HG02884 (cell line): ENCODE measurements at regions not wholly inside any gene's neighbourhood (a gene's known extent, or its start where the extent isn't known, plus 50 kb on each side); places are given as distances from the start of the nearest gene placed in this dataset.
"Not testable (repeated sequence)": the region's sequence is repeated elsewhere in the genome, so short reads cannot be mapped to it uniquely, and the experiment has no call there.

Source experiments
- ATAC-seq: cut with Tn5 transposase; IDR thresholded peaks from one replicate; pipeline ENCODE4 v1.9.1; 2021; ENCODE audit warnings: mild to moderate bottlenecking, moderate library complexity; ENCODE audit not compliant: unreplicated experiment

DNA sequence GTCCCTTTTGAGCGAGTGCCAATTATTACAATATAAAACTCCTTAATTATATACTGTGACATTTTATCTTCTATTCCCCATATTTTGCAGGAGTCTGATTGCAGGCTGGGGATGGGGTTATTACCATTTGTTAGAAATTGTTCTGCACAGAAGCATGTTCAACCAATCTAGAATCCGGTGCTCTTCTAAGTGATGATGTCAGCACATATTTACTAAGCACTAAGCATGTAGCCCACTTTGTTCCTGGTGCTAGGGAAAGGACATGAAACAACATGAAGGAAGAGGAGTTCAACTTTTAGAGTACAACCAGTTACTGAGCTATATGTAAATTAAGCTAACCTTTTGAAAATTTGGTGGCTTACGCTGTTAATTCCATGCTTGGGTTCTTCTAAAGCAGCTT is 52.8 kb upstream of the IL1RAPL2 start:
- no peak for ATAC-seq

DNA sequence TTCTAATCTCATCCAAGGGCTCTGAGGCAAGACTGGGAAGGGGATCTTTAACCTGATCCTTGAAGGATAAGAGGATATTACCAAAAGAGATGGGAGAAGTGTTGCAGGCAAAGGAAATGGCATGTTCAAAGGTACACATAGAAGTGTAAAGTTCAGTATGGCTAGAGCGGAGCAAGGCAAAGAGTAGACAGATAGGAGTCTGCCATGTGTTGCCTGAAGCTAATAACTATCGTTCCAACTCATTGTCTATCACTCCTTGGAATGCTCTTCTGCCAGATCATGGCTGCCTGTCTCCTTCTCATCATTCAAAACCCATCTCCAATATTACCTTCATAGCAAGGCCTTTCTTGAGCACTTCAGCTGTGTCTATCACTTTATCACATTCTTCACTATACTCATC is 55.2 kb upstream of the IL1RAPL2 start:
- ATAC-seq = no peak

DNA sequence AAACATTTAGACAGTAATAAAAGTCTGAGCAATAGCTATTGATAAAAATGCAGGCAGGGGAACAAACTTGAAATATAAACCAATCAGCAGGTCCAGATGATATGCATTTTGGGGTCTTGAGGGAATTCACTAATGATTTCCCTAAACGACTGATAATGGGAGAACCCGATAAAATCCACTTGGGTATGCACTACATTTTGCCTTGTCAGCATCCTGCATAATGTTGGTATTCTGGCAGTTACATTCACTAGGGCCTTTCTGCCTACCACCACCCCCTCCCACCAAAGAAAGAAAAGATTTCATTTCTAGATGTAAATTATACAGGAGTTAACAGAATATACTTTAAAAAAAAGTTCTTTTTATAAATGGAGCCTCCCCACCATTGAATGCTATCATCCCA is 63.5 kb upstream of the IL1RAPL2 start:
- no peak for ATAC-seq

DNA sequence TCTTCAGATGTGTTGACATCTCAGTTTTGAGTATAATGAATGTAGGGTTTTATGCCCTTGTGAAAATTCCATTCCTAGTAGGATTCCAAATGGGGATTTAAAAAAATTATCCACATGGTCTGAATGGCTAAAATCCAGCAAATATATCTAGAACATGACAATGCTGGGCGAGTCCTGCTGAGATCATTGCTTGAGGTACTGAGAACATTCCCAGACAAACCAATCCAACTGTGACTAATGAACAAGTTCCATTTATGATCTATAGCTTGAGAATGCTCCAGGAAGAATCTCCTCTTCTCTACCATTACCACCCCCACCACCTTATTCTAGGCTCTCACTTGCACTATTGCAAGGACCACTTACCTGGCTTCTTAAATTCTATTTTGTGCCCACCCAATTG is 77.2 kb upstream of the IL1RAPL2 start:
- ATAC-seq = no peak

DNA sequence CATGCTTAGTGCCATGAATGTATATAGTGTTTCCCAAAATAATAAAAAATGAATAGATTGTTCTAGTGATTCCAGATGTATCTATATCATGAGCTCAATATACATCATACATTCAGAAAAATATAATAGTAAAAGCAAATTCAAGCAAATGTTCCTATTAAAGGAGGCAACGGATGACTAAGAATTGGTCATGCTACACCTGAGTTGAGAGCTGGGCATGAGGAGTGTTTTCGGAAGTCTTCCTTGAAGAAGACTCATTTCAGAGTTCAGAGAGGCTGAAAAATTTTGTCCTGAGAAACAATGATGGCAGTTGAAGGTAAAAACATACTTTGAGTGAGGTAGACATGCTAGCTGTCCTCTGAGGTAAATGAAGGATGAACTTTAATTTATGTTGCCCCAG is 79.3 kb upstream of the IL1RAPL2 start:
- ATAC-seq = no peak

DNA sequence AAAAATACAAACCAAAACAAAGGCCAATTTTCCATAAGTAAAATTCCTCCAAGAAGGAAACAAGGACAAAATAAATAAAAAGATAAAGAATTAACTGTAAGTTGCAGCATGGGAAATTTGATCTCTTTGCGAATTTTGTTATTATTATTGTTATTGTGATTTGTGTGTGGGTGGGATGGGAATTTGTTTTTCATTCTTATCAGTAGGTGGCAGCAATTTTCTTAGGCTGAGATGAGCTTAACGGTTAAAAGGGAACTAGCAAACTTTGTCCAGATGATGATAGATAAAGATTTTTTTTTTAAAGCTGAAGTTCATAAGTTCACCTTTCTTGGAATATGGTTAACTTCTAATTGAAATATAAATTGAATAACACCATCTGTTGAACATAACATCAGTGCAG is 83.2 kb upstream of the IL1RAPL2 start:
- no peak for ATAC-seq

DNA sequence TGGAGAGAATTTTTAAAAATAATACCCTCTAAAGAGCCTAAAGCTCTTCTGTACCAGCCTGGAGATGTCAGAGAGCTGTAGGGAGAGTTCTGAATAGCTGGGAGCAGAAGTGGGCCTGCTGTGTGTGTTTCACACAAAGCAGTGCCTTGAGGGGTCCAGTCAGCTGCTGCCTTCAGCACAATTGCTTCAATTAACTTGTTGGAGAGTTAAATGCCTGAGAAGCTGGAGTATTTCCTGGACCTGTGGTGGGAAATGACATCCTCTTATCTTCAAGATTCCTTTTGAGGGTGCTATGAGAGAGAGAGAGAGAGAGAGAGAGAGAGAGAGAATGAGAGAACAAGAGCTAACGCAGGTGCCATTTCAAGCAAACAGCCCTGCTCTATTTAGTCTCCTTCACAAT is 96.2 kb upstream of the IL1RAPL2 start:
- no peak for ATAC-seq

DNA sequence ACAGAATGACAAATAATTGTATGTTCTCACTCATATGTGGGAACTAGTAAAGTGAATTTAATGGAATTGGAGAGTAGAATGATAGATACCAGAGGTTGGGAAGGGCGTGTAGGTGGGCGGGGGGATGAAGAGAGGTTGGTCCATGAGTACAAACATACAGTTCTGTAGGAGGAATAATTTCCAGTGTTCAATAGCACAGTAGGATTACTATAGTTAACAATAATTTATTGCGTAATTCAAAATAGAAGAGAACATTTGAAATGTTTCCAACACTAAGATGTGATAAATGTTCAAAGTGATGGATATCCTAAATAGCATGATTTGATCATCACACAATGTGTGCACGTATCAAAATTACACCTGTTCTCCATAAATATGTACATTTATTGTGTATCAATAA is 106.2 kb upstream of the IL1RAPL2 start:
- ATAC-seq = no peak

DNA sequence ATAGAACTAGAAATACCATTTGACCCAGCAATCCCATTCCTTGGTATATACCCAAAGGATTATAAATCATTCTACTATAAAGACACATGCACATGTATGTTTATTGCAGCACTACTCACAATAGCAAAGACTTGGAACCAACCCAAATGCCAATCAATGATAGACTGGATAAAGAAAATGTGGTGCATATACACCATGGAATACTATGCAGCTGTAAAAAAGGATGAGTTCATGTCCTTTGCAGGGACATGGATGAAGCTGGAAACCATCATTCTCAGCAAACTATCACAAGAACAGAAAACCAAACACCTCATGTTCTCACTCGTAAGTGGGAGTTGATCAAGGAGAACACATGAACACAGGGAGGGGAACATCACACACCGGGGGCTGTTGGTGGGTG is 108.9 kb upstream of the IL1RAPL2 start:
- not testable (repeated sequence) for ATAC-seq

DNA sequence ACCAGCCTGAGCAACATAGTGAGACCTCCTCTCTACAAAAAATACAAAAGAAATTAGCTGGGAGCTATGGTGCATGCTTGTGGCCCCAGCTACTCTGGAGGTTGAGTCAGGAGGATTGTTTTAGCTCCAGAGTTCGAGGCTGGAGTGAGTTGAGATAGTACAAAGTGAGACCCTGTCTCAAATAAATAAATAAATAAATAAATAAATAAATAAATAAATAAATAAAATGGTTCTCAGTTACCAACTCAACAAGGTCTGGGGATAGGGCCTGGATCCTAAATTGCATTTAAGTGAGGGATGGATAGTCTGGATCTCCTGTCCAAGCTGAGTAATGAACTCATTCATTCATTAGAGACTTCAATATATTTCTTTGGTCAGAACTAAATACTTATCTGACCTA is 115.7 kb upstream of the IL1RAPL2 start:
- no peak for ATAC-seq

DNA sequence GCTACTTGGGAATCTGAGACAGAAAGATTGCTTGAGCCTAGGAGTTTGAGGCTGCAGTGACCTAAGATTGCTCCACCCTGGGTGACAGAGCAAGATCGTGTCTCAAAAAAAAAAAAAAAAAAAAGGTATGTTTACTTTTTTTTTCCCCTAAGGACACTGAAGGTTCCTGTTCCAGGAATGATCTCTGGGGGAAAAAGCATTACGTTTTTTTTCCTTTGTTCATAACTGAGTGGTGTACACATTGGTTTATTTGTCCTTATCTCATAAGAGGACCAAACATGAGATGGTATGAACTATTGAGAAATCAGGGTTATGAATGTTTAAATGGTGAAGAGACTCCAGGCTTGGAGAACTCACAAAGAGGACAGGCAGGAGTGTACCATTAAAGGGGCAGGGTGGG is 120.4 kb upstream of the IL1RAPL2 start:
- ATAC-seq = no peak

DNA sequence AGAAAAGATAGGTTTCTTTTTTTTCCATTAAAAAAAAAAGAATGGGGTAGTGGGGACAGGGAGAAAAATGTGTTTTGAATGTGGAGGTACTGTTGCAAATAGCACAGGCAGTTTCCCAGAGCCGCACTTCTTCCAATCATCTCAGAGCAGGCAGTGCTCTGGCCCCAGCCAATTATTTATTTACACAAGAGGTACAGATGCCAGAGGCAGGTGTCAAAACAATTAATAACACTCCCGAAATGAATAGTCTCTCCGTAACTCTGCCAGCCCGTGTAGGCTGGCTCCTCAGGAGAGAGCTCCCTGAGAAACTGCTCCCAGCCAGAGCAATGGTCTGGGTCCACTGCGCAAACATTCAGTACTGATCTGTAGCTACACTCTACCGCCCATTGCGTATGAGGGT is 130.8 kb upstream of the IL1RAPL2 start:
- ATAC-seq = no peak

DNA sequence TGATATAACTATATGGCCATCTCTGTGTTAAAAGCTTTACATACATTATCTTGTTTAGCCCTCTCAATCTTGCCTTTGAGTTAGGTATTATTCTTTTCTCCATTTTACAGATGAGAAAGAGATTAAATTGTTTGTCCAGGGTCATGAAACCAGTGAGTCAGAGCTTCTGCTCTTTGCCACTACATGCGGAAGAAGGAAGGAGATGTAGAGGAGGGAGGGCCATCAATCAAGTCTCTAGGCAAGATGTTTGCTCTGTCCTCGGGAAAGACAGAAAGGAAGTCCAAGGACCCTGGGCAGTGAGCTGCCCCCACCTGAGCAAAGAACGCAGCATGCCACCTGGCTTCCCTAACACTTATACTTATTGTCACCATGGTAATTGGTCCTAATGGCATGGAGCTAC is 133.7 kb upstream of the IL1RAPL2 start:
- ATAC-seq = no peak

DNA sequence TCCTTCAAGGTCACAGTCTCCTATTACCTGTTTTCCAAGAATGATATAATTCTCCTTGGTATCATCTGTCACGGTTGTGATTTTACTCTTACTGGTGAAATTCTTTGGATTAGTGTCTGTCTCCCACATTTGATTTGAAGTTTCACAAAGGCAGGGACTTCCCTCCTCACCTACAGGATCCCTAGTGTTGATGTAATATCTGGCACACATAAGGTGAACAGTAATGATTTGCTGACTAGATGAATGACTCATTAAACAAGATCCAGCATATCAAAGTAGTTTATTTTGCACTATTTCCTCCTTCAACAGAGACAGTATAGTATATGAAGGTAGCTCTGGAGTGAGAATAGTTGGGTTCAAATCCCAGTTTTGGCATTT is 135.3 kb upstream of the IL1RAPL2 start:
- ATAC-seq = no peak

DNA sequence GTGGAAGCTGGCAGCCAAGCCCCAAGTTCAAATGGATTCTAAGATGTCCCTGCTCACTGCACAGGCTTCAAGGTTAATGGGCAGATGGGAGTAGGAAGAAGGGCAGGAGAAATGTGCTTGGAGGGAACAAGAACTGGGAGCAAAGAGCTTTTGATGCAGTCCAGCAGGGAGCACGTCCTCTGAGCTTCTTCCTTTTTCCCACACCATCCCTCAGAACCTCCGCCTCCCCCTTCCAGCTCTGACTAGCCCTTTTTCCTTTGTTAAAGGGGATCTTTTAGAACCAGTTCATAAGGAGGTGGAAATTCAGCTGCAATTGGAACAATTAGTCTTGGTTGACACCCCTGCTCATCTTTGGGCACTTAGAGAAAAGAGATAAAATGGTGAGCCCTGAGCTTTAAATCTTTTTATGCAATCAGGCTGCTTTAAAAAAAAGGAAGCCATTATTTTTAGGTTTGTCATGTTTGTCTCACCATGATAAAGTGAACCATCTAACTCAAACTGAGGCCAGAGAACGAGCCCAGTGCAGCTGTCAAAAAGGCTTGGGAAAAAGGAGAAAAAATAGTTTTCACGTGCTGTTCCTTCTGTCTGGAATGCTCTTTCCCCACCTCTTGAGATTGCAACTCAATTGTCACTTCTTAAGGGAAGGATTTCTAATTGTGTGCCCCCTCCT is 135.8 kb upstream of the IL1RAPL2 start:
- no peak for ATAC-seq

DNA sequence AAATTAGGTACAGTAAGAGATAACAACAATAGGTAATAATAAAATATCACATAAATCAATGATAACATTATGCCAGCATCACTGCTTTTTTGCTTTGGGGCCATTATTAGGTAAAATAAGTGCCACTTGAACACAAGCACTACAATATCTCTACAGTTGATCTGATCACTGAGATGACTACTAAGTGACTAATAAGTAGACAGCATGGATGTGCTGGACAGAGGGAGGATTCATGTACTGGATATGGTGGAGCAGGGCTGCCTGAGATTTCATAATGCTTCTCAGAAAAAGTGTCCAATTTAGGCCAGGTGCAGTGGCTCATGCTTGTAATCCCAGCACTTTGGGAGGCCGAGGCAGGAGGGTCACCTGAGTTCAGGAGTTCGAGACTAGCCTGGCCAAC is 137.8 kb upstream of the IL1RAPL2 start:
- no peak for ATAC-seq

DNA sequence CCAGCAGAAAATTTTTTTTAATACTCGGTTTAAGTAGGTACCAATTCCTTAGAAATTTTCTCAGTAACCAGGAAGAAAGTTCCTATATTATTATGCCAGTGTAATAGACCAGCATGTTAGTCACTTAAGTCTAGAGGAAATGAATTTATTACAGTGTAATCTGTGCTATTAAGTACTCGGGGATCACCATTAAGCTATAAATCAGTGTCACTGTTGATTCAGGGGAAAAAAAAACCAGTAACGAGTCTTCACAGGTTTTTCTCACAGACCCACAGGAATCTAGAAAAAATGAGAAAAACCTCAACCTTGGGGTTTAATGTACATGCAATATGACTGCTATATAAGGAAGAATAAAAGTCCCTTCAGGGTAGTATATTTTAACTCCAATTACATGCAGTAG is 138.3 kb upstream of the IL1RAPL2 start:
- ATAC-seq = no peak

DNA sequence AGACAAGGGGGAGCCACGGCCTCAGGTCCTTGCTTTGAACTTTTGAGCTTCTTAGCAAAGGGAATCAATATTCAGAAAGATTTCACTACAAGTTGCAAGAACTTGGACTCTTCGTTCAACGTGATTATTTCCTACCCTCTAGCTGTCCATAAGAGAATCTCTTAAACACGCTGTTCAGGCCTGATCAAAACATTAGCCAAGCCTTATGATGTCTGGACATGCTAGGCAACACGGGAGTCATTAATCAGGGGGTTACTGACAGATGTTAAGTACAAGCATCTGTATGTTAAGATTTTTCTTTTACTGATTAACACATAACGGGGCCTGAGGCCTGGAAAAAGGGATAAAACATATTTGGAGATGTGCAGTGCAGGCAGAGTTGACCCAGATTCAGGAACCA is 138.9 kb upstream of the IL1RAPL2 start:
- ATAC-seq = no peak

DNA sequence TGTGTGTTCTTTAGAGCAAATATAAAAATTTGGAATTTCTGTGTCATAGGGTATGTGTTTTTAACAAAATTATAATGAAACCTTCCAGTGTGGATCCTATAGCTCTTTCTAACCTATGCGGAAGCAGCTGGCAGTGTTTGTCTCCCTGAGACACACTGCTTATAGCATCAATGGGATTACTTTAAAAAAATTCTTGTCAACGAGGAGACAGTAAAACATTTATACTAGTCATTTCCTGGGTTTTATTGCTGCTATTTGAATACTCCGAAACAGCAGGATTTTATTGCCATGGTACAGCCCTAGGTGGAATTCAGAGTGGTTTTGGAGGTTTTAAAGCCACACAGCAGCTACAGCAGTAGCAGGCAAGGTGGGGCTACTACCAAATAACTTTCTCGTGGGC is 145.1 kb upstream of the IL1RAPL2 start:
- no peak for ATAC-seq

DNA sequence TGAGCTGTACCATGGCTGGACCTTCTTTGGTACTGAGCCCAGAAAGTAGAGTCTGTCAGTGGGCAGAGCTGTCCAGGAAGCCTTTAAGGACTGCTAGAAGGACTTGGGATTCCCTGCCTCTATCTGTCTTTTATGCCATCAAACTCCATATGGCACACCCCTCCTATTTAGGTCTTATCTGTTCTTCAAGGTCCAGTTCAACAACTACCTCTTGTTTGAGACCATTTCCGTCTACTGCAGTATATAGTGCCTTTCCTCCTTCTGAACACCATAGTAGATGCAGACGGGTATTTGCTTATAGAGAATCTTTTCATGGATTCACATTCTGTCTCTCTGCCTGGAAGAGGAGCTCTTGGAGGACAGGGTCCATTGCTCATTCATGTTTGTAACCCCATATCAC is 146.1 kb upstream of the IL1RAPL2 start:
- ATAC-seq = no peak

DNA sequence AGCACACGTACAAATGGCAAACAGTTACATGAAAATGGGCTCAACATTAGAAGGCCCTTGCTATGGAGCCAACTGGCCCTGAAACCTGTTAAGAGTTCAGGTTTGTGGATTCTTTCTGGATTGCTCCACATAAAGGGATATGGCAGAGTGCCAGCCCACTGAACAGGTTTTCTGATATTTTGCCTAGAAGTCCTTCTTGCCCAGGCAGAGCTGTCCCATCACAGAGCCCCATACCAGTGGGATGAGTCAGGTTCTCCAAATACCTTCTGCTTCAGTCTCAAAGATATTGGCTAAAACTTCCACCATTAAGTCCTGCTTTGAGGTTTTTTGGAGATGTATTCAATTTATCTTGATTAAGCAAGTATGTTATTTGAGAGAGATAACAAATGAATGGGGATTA is 146.8 kb upstream of the IL1RAPL2 start:
- ATAC-seq = no peak

DNA sequence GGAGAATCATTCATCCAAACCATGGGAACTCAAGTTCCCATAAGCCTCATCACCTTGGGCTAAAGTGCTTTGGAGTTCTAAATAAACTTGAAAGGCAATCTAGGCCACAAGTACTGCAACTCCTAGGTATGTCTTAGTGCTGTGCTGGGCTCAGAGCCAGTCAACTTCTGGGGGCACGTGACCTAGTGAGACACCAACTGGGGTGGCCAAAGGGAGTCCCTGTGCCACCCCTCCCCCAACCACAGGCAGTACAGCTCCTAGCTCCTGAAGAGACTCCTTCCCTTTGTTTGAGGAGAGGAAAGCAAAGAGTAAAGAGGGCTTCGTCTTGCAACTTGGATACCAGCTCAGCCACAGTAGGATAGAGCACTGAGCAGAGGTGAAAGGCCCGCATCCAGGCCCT is 154.2 kb upstream of the IL1RAPL2 start:
- no peak for ATAC-seq

DNA sequence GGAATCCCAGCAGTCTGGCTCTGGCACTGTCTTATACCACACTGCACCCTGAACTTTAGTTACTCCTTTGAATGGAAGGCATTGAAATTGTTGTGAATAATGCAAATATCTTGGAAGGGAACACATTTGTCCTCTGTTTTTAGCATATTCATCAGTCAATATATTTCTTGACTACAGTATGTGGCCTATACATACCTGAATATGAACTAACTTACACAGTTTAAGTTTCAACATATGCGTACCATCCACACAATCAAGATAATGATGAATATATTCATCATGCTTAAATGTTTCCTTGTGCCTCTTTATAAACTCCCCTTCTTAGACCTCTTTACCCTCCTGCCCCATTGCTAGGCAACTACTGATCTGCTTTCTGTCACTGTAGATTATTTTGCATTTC is 145.7 kb upstream of the ESX1 start:
- no peak for ATAC-seq

DNA sequence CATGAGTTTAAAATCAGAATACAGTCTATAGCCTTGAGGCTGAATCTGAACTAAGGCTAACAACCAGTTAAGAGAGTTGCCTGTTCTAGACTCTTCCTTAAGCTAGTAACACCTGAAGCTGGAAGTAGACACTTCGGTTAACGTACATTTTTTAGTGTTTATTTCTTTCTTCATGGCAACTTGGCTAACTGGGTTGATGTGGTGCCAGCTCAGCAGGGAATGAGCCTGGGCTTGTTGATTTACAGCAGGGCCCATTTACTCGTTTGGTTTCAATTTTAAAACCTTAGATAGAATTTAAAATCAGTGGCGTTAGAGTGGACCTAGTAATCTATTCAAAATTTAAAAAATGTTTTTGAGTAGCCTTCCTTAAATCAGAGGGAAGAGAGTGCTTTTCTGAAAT is 137.6 kb upstream of the ESX1 start:
- no peak for ATAC-seq
